ENCODE measurements at regions not wholly inside any gene's neighbourhood (a gene's known extent, or its start where the extent isn't known, plus 50 kb on each side); places are given as distances from the start of the nearest gene placed in this dataset.

GRCh38 chr17:63325808-63326207 lies 120.3 kb downstream of the CYB561 start:
- TF ChIP-seq SREBF2 (IDR thresholded peaks at IDR 0.05) (no peak), CTCF (IDR thresholded peaks at IDR 0.05) (no peak), POLR2A (IDR thresholded peaks at IDR 0.05; ENCODE audit: low read length) (no peak), EP300 (IDR thresholded peaks at IDR 0.05) (no peak)

All from A549 (cell line).